ENCODE measurements at regions not wholly inside any gene's neighbourhood (a gene's known extent, or its start where the extent isn't known, plus 50 kb on each side); places are given as distances from the start of the nearest gene placed in this dataset.

GRCh38 chr2:49812730-49813129, 658.4 kb upstream of the FSHR start:
- TF ChIP-seq POLR2A (IDR thresholded peaks at IDR 0.05) (no peak), CTCF (IDR thresholded peaks at IDR 0.05) (no peak), EP300 (IDR thresholded peaks at IDR 0.05) (no peak), POLR2AphosphoS5 (IDR thresholded peaks at IDR 0.05) (no peak)
